IMR-90 (cell line): ENCODE measurements at regions not wholly inside any gene's neighbourhood (a gene's known extent, or its start where the extent isn't known, plus 50 kb on each side); places are given as distances from the start of the nearest gene placed in this dataset.

ENCODE experiments used
- ATAC-seq: fragments of 200-7000 bp; cut with Tn5 transposase; 2 replicates; pipeline ENCODE4 v1.9.1; 2020; ENCODE audit warnings: low read depth, mild to moderate bottlenecking, moderate library complexity
- BruUV-seq: library from RNA; stranded (reverse); fragments of 400-500 nt; replicated peaks from 2 replicates; lab custom pipeline; 2021; lab: Mats Ljungman, UMichigan
- CTCF ChIA-PET: fragments of 300-600 bp; formaldehyde crosslinking; extraction: SDS; loops from one replicate; lab custom pipeline; 2021; ENCODE audit warnings: antibody characterized with exemption; lab: Yijun Ruan, JAX
- POLR2A ChIA-PET: fragments of 300-600 bp; sonication (Branson Sonifier 250); formaldehyde crosslinking; loops from one replicate; lab custom pipeline; 2022; ENCODE audit warnings: antibody characterized with exemption; ENCODE audit not compliant: unreplicated experiment; lab: Charles Lee
- DNase-seq: peaks from one replicate; pipeline ENCODE4 v3.0.0; 2013
- H2AFZ ChIP-seq: replicated peaks from 2 replicates; pipeline ENCODE3; 2013; ENCODE audit warnings: low read length, mild to moderate bottlenecking; ENCODE audit not compliant: poor library complexity
- H2AK5ac ChIP-seq: 2 replicates; pipeline ENCODE4 v1.6.1; 2013; ENCODE audit warnings: low read depth, low read length, inconsistent platforms
- H2AK9ac ChIP-seq: replicated peaks from 2 replicates; pipeline ENCODE3; 2013; ENCODE audit warnings: mild to moderate bottlenecking, low read depth, low read length, moderate library complexity; ENCODE audit not compliant: poor library complexity
- H2BK120ac ChIP-seq: 2 replicates; pipeline ENCODE4 v1.6.1; 2013; ENCODE audit warnings: low read depth, low read length, inconsistent platforms
- H2BK15ac ChIP-seq: 3 replicates; pipeline ENCODE4 v1.6.1; 2013; ENCODE audit warnings: low read depth, low read length, inconsistent platforms
- H2BK20ac ChIP-seq: 2 replicates; pipeline ENCODE4 v1.6.1; 2013; ENCODE audit warnings: low read depth, mild to moderate bottlenecking, inconsistent platforms, low read length, moderate library complexity
- H2BK5ac ChIP-seq: 2 replicates; pipeline ENCODE4 v1.6.1; 2013; ENCODE audit warnings: mild to moderate bottlenecking, low read depth, low read length, inconsistent platforms; ENCODE audit not compliant: poor library complexity, severe bottlenecking
- H3K14ac ChIP-seq: replicated peaks from 2 replicates; pipeline ENCODE4 v1.6.1; 2013; ENCODE audit warnings: low read depth, low read length, inconsistent platforms
- H3K18ac ChIP-seq: 2 replicates; pipeline ENCODE4 v1.6.1; 2013; ENCODE audit warnings: low read depth, low read length, control low read depth
- H3K23ac ChIP-seq: 2 replicates; pipeline ENCODE4 v1.6.1; 2013; ENCODE audit warnings: low read depth, low read length, inconsistent platforms
- H3K27ac ChIP-seq: 2 replicates; pipeline ENCODE4 v1.5.1; 2013; ENCODE audit warnings: mild to moderate bottlenecking, control low read depth, low read length; ENCODE audit not compliant: insufficient read depth
- H3K27me3 ChIP-seq: 2 replicates; pipeline ENCODE4 v1.6.1; 2013; ENCODE audit warnings: low read length; ENCODE audit not compliant: control insufficient read depth, insufficient read depth
- H3K36me3 ChIP-seq: 2 replicates; pipeline ENCODE4 v1.6.1; 2013; ENCODE audit warnings: low read length, mixed read lengths; ENCODE audit not compliant: control insufficient read depth, insufficient read depth
- H3K4ac ChIP-seq: 2 replicates; pipeline ENCODE4 v1.6.1; 2013; ENCODE audit warnings: low read depth, low read length, inconsistent platforms
- H3K4me1 ChIP-seq: 2 replicates; pipeline ENCODE4 v1.6.1; 2013; ENCODE audit warnings: low read length, mixed read lengths; ENCODE audit not compliant: control insufficient read depth, insufficient read depth
- H3K4me2 ChIP-seq: 2 replicates; pipeline ENCODE4 v1.6.1; 2013; ENCODE audit warnings: low read depth, mild to moderate bottlenecking, control low read depth, low read length, moderate library complexity
- H3K4me3 ChIP-seq: 2 replicates; pipeline ENCODE4 v1.5.1; 2013; ENCODE audit warnings: low read depth, mild to moderate bottlenecking, control low read depth, low read length, moderate library complexity; ENCODE audit not compliant: insufficient read depth
- H3K56ac ChIP-seq: 2 replicates; pipeline ENCODE4 v1.6.1; 2013; ENCODE audit warnings: low read length, inconsistent platforms; ENCODE audit not compliant: insufficient read depth; ENCODE audit errors: extremely low read depth
- H3K79me1 ChIP-seq, 2 experiments: 2 replicates each; pipeline ENCODE4 v1.6.1; 2013; ENCODE audit warnings: low read length in 2 of 2, inconsistent platforms in 1 of 2, low read depth in 1 of 2
- H3K9ac ChIP-seq: 2 replicates; pipeline ENCODE4 v1.6.1; 2013; ENCODE audit warnings: low read depth, low read length, control low read depth
- H3K9me1 ChIP-seq: 2 replicates; pipeline ENCODE4 v1.6.1; 2013; ENCODE audit warnings: low read length, inconsistent platforms; ENCODE audit not compliant: insufficient read depth
- H3K9me3 ChIP-seq: 2 replicates; pipeline ENCODE4 v1.6.1; 2013; ENCODE audit warnings: low read length; ENCODE audit not compliant: control insufficient read depth, insufficient read depth
- H4K20me1 ChIP-seq: 2 replicates; pipeline ENCODE4 v1.6.1; 2013; ENCODE audit warnings: low read length, inconsistent platforms; ENCODE audit not compliant: insufficient read depth
- H4K5ac ChIP-seq: 2 replicates; pipeline ENCODE4 v1.6.1; 2013; ENCODE audit warnings: mild to moderate bottlenecking, low read depth, low read length, control low read depth
- H4K8ac ChIP-seq, 2 experiments: 2 replicates each; pipeline ENCODE4 v1.6.1; 2013; ENCODE audit warnings: low read depth in 2 of 2, low read length in 2 of 2, control low read depth in 1 of 2, inconsistent platforms in 1 of 2
- H4K91ac ChIP-seq: 2 replicates; pipeline ENCODE4 v1.6.1; 2013; ENCODE audit warnings: low read depth, low read length, inconsistent platforms; ENCODE audit not compliant: insufficient read depth
- CEBPB ChIP-seq: IDR thresholded peaks from 2 replicates; pipeline ENCODE4 v1.6.1; 2012; ENCODE audit warnings: low read depth, low read length, improper control_type of control experiment
- MAFK ChIP-seq: IDR thresholded peaks from 2 replicates; pipeline ENCODE4 v1.6.1; 2012; ENCODE audit warnings: low read depth, low read length, improper control_type of control experiment
- MAZ ChIP-seq: IDR thresholded peaks from 2 replicates; pipeline ENCODE4 v1.6.1; 2012; ENCODE audit warnings: low read depth, mild to moderate bottlenecking, low read length, improper control_type of control experiment, moderate library complexity, borderline replicate concordance
- NFE2L2 ChIP-seq: fragments of 150-350 bp; IDR thresholded peaks from 2 replicates; pipeline ENCODE4 v1.6.1; 2016; ENCODE audit warnings: low read depth, mild to moderate bottlenecking, low read length
- POLR2A ChIP-seq: IDR thresholded peaks from 2 replicates; pipeline ENCODE4 v1.6.1; 2012; ENCODE audit warnings: mild to moderate bottlenecking, low read depth, low read length
- SMC3 ChIP-seq: fragments of 150-350 bp; IDR thresholded peaks from 2 replicates; pipeline ENCODE4 v1.6.1; 2016; ENCODE audit warnings: low read depth, mild to moderate bottlenecking, antibody characterized with exemption, low read length, moderate library complexity
- WGBS, 2 experiments: methylation state at CpG; one replicate each; pipeline versions ENCODE4 v1.1.5 to v1.1.7; 2013; ENCODE audit warnings: missing lambda C conversion rate in 2 of 2; ENCODE audit not compliant: insufficient read length in 1 of 2; ENCODE audit errors: extremely low coverage in 2 of 2; 5-methylcytosine and 5-hydroxymethylcytosine counted together
- dilution Hi-C: fragments of 300-500 bp; cut with HindIII; formaldehyde crosslinking; loops from one replicate; pipeline ENCODE4 v1.14.3; 2018; ENCODE audit warnings: low sequenced_read_pairs; ENCODE audit not compliant: unreplicated experiment
- in situ Hi-C: fragments of 300-500 bp; cut with MboI; formaldehyde crosslinking; loops from 3 replicates; pipeline ENCODE4 v1.14.3; 2019; ENCODE audit warnings: low sequenced_read_pairs, inconsistent platforms, mixed read lengths
- intact Hi-C: fragments of 100-400 bp; cut with micrococcal nuclease; formaldehyde crosslinking; loops from 2 replicates; pipeline ENCODE4 v1.10.0; 2022
- TF ChIP-seq, protein P1 (sequence below): fragments of 150-350 bp; IDR thresholded peaks from 2 replicates; pipeline ENCODE4 v1.6.1; 2016; ENCODE audit warnings: low read depth, mild to moderate bottlenecking, low read length, moderate library complexity, borderline replicate concordance

DNA sequence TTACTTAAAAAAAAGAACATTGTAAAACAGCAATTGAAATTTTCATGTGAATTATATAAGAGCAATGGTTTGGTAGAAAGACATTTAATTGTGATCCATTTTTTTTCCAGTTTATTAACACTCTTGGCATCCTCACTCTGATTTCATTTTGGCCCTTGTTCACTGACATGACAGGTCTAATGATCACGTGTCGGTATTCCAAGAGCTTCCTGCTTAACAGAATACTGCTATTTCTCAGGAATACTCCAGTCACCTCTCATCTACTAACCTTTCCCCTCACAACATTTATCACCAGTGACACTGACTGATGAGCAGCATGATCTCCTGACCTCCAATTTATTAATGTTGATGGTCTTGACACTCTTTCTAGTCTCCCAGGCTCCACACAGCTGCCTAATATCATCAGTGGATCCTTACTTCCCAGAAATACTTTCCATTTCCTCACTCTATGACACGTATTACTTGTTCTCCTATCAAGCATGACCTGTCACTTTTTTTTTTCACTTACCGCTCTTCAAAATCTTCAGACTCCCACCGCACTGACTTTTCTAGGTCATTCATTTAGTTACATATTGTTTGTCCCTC, 847.8 kb upstream of the SLIT2 start:
- Histone ChIP-seq H3K23ac (no peak overlapping the region), H2BK120ac (no peak overlapping the region), H3K4ac (no peak overlapping the region), H2BK20ac (no peak overlapping the region), H3K9ac (no peak overlapping the region), H2AFZ (no peak overlapping the region), H3K36me3 (no peaks in the 10 kb centered on the region), H2BK5ac (no peak overlapping the region), H4K91ac (no peak overlapping the region), H3K27me3 (no peaks in the 10 kb centered on the region), H3K4me2 (no peak overlapping the region), H2AK5ac (no peak overlapping the region), H3K79me1 (no peaks in the 10 kb centered on the region), H3K18ac (no peak overlapping the region), H3K14ac (no peak overlapping the region), H4K5ac (no peak overlapping the region), H3K9me3 (no peaks in the 10 kb centered on the region), H4K20me1 (no peaks in the 10 kb centered on the region), H4K8ac (no peak overlapping the region), H3K56ac (no peak overlapping the region), H3K9me1 (no peaks in the 10 kb centered on the region), H2AK9ac (no peak overlapping the region), H2BK15ac (no peak overlapping the region), H3K4me3 (no peak overlapping the region), H3K27ac (no peak overlapping the region), H3K4me1 (no peaks in the 10 kb centered on the region)
- CTCF ChIA-PET = no interaction called here
- 65% methylated on average over 3 of the region's 5 CpGs; no CpG with 5 or more reads in 1 of the 2 experiments for WGBS, 2 experiments
- no peak for DNase-seq
- no TSS peak for BruUV-seq
- POLR2A ChIA-PET = no interaction called here
- TF ChIP-seq NFE2L2 (no peak), SMC3 (no peak), POLR2A (no peak), CEBPB (no peak), MAFK (no peak), MAZ (no peak)
- TF ChIP-seq, protein P1, sequence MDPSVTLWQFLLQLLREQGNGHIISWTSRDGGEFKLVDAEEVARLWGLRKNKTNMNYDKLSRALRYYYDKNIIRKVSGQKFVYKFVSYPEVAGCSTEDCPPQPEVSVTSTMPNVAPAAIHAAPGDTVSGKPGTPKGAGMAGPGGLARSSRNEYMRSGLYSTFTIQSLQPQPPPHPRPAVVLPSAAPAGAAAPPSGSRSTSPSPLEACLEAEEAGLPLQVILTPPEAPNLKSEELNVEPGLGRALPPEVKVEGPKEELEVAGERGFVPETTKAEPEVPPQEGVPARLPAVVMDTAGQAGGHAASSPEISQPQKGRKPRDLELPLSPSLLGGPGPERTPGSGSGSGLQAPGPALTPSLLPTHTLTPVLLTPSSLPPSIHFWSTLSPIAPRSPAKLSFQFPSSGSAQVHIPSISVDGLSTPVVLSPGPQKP = no peak
- intact Hi-C loops = no loop called here
- no peak for ATAC-seq
- in situ Hi-C loops = no loop called here
- dilution Hi-C loops = no loop called here
